ENCODE measurements at regions not wholly inside any gene's neighbourhood (a gene's known extent, or its start where the extent isn't known, plus 50 kb on each side); places are given as distances from the start of the nearest gene placed in this dataset.

DNA sequence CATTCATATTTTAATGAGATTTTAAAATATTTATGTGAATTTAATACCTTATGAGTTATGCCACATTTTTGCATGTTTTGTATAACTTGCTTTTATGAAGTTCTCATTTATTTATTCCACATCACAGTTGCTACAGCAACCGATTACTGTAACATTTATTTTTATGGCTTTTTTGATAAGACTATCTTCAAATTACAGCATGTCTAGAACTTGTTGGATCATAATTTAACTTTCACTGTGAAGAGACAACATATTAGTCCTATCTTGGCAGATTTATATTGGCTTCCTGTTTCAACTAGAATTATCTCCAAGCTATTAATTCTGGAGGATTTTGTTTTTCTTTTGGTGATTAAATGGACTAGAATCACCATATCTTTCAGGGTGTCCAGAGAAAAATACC lies 793.7 kb upstream of the SLITRK5 start:
- TF ChIP-seq, protein P1, sequence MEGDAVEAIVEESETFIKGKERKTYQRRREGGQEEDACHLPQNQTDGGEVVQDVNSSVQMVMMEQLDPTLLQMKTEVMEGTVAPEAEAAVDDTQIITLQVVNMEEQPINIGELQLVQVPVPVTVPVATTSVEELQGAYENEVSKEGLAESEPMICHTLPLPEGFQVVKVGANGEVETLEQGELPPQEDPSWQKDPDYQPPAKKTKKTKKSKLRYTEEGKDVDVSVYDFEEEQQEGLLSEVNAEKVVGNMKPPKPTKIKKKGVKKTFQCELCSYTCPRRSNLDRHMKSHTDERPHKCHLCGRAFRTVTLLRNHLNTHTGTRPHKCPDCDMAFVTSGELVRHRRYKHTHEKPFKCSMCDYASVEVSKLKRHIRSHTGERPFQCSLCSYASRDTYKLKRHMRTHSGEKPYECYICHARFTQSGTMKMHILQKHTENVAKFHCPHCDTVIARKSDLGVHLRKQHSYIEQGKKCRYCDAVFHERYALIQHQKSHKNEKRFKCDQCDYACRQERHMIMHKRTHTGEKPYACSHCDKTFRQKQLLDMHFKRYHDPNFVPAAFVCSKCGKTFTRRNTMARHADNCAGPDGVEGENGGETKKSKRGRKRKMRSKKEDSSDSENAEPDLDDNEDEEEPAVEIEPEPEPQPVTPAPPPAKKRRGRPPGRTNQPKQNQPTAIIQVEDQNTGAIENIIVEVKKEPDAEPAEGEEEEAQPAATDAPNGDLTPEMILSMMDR (IDR thresholded peaks at IDR 0.05; ENCODE audit: poor library complexity), result no peak
- no peak for TF ChIP-seq EZH2phosphoT487 (IDR thresholded peaks at IDR 0.05; ENCODE audit: low read depth, severe bottlenecking, unreplicated experiment)

Measured in hepatocyte (in vitro differentiated cells).